ENCODE measurements at regions not wholly inside any gene's neighbourhood (a gene's known extent, or its start where the extent isn't known, plus 50 kb on each side); places are given as distances from the start of the nearest gene placed in this dataset.

DNA sequence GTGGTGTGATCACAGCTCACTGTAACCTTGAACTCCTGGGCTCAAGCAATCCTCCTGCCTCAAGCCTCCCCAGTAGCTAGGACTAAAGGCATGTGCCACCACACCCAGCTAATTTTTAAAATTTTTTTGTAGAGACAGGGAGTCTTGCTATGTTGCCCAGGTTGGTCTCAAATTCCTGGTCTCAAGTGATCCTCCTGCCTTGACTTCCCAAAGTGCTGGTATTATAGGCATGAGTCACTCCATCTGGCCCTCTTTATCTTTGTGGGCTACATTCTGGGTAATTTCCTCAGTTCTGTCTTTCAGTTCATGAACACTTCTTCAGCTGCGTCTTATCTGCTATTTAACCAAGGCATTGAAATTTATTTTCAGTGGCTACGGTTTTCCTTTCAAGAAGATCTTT, 196.6 kb upstream of the IER5L start:
- 93 to 95% methylated on average over 2 of the region's 2 CpGs for WGBS, 2 donors
- Histone ChIP-seq H3K4me3 (no peak overlapping the region), H3K36me3 (ENCODE audit: control insufficient read depth in 4 of 4, insufficient read depth in 4 of 4, low read length in 4 of 4) (no peaks in the 10 kb centered on the region), H3K9me3 (ENCODE audit: control insufficient read depth in 4 of 4, insufficient read depth in 3 of 4, low read length in 3 of 4) (peaks cover 0 to under 1% (median 0%) of the 10 kb centered on the region in 4 donors), H3K27ac (ENCODE audit: low read depth in 1 of 2, low read length in 1 of 2) (no peak overlapping the region), H3K27me3 (ENCODE audit: control insufficient read depth in 3 of 3, insufficient read depth in 3 of 3, low read length in 2 of 3) (no peaks in the 10 kb centered on the region), H3K4me1 (ENCODE audit: control insufficient read depth in 5 of 5, insufficient read depth in 5 of 5, low read length in 5 of 5) (peaks cover 0 to 7% (median 4%) of the 10 kb centered on the region in 5 donors), H3K9ac (ENCODE audit: insufficient read depth in 1 of 2, low read length in 2 of 2) (no peak overlapping the region)
- DNase-seq: no peak
- no peak for ATAC-seq (ENCODE audit: insufficient read depth, low FRiP score)
- TF ChIP-seq, protein P1, sequence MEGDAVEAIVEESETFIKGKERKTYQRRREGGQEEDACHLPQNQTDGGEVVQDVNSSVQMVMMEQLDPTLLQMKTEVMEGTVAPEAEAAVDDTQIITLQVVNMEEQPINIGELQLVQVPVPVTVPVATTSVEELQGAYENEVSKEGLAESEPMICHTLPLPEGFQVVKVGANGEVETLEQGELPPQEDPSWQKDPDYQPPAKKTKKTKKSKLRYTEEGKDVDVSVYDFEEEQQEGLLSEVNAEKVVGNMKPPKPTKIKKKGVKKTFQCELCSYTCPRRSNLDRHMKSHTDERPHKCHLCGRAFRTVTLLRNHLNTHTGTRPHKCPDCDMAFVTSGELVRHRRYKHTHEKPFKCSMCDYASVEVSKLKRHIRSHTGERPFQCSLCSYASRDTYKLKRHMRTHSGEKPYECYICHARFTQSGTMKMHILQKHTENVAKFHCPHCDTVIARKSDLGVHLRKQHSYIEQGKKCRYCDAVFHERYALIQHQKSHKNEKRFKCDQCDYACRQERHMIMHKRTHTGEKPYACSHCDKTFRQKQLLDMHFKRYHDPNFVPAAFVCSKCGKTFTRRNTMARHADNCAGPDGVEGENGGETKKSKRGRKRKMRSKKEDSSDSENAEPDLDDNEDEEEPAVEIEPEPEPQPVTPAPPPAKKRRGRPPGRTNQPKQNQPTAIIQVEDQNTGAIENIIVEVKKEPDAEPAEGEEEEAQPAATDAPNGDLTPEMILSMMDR (IDR thresholded peaks at IDR 0.05; ENCODE audit: control extremely low read depth, extremely low read depth): no peak

DNA sequence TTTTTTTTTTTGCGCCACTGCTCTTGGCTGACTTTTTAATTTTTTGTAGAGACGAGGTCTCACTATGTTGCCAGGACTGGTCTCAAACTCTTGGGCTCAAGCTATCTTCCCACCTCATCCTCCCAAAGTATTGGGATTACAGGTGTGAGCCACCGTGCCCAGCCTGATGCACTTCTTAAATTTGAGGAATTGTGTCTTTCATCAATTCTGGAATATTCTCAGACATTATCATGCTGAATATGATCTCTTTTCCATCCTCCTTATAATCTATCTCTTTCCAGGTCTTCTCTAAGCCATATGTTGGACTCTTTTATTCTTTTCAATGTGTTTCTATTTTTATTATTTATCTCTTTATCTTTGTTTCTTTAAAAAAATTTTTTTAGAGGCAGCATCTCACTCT, 196.2 kb upstream of the IER5L start:
- 91 to 99% methylated on average over 3 of the region's 3 CpGs for WGBS, 2 donors
- no peak overlapping the region for H3K9ac ChIP-seq (ENCODE audit: insufficient read depth in 1 of 2, low read length in 2 of 2)
- DNase-seq (no peak), ATAC-seq (ENCODE audit: insufficient read depth, low FRiP score) (no peak)
- H3K9me3 ChIP-seq (ENCODE audit: control insufficient read depth in 4 of 4, insufficient read depth in 3 of 4, low read length in 3 of 4): peaks cover 0 to 2% (median 0%) of the 10 kb centered on the region in 4 donors
- no peak overlapping the region for H3K4me3 ChIP-seq
- no peaks in the 10 kb centered on the region for H3K36me3 ChIP-seq (ENCODE audit: control insufficient read depth in 4 of 4, insufficient read depth in 4 of 4, low read length in 4 of 4)
- no peaks in the 10 kb centered on the region for H3K27me3 ChIP-seq (ENCODE audit: control insufficient read depth in 3 of 3, insufficient read depth in 3 of 3, low read length in 2 of 3)
- TF ChIP-seq, protein P1 (IDR thresholded peaks at IDR 0.05; ENCODE audit: control extremely low read depth, extremely low read depth): no peak
- peaks cover 0 to 3% (median under 1%) of the 10 kb centered on the region in 5 donors for H3K4me1 ChIP-seq (ENCODE audit: control insufficient read depth in 5 of 5, insufficient read depth in 5 of 5, low read length in 5 of 5)
- H3K27ac ChIP-seq (ENCODE audit: low read depth in 1 of 2, low read length in 1 of 2): no peak overlapping the region

- H3K27me3 ChIP-seq (ENCODE audit: control insufficient read depth in 3 of 3, insufficient read depth in 3 of 3, low read length in 2 of 3): no peaks in the 10 kb centered on the region
- DNase-seq: no peak
- no peak overlapping the region for H3K27ac ChIP-seq (ENCODE audit: low read depth in 1 of 2, low read length in 1 of 2)
- TF ChIP-seq, protein P1 (IDR thresholded peaks at IDR 0.05; ENCODE audit: control extremely low read depth, extremely low read depth): no peak
- peaks cover 0 to 2% (median 0%) of the 10 kb centered on the region in 4 donors for H3K9me3 ChIP-seq (ENCODE audit: control insufficient read depth in 4 of 4, insufficient read depth in 3 of 4, low read length in 3 of 4)
- WGBS, 2 donors: 94 to 95% methylated on average over 9 of the region's 9 CpGs
- H3K4me1 ChIP-seq (ENCODE audit: control insufficient read depth in 5 of 5, insufficient read depth in 5 of 5, low read length in 5 of 5): peaks cover 0 to 2% (median 0%) of the 10 kb centered on the region in 5 donors
- ATAC-seq (ENCODE audit: insufficient read depth, low FRiP score): no peak
- no peak overlapping the region for H3K4me3 ChIP-seq
- no peaks in the 10 kb centered on the region for H3K36me3 ChIP-seq (ENCODE audit: control insufficient read depth in 4 of 4, insufficient read depth in 4 of 4, low read length in 4 of 4)
- H3K9ac ChIP-seq (ENCODE audit: insufficient read depth in 1 of 2, low read length in 2 of 2): no peak overlapping the region
Measured at GRCh38 chr9:129373361-129373760, 195.3 kb upstream of the IER5L start.

- Histone ChIP-seq H3K27ac (ENCODE audit: low read depth in 1 of 2, low read length in 1 of 2) (no peak overlapping the region), H3K9ac (ENCODE audit: insufficient read depth in 1 of 2, low read length in 2 of 2) (no peak overlapping the region), H3K36me3 (ENCODE audit: control insufficient read depth in 4 of 4, insufficient read depth in 4 of 4, low read length in 4 of 4) (no peaks in the 10 kb centered on the region), H3K9me3 (ENCODE audit: control insufficient read depth in 4 of 4, insufficient read depth in 3 of 4, low read length in 3 of 4) (peaks cover 0 to 2% (median 0%) of the 10 kb centered on the region in 4 donors), H3K4me3 (no peak overlapping the region), H3K4me1 (ENCODE audit: control insufficient read depth in 5 of 5, insufficient read depth in 5 of 5, low read length in 5 of 5) (peaks cover 0 to 2% (median 0%) of the 10 kb centered on the region in 5 donors), H3K27me3 (ENCODE audit: control insufficient read depth in 3 of 3, insufficient read depth in 3 of 3, low read length in 2 of 3) (no peaks in the 10 kb centered on the region)
- no peak for ATAC-seq (ENCODE audit: insufficient read depth, low FRiP score)
- DNase-seq: no peak
- WGBS, 2 donors: 95 to 97% methylated on average over 7 of the region's 7 CpGs
- TF ChIP-seq, protein P1 (IDR thresholded peaks at IDR 0.05; ENCODE audit: control extremely low read depth, extremely low read depth): no peak
Measured at GRCh38 chr9:129370770-129371169, 192.7 kb upstream of the IER5L start.

Data from lung (tissue), 11 donors.